ENCODE measurements at regions not wholly inside any gene's neighbourhood (a gene's known extent, or its start where the extent isn't known, plus 50 kb on each side); places are given as distances from the start of the nearest gene placed in this dataset.

DNA sequence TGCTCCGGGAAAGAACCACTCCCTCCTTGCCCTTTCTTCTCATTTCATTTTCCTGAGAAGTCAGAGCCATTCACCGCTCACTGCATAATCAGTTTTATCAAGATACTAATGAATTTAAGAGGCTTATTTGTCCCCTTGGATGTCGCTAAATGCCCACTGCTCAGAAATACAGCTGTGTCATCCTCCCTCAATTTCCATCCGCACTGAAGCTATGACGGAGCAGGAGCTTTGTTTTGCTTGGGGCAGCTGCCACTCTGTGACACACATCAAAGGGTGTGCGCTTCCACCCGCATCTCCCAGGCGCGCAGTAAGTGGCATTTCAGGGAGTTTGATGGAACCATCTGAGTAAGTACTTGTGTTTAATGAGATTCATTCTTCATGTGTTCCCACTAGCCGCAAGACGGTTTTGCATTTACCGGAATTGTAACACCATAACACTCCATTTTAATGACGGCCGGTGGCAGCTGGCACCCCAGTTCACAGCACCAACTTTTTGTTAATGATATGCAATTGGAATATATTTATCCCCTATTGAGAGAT is 103.8 kb upstream of the PARD3 start:
- 60 to 75% methylated on average over 14 of the region's 14 CpGs for WGBS, 2 donors
- TF ChIP-seq POLR2A (IDR thresholded peaks at IDR 0.05), result no peak
- TF ChIP-seq, protein P1, sequence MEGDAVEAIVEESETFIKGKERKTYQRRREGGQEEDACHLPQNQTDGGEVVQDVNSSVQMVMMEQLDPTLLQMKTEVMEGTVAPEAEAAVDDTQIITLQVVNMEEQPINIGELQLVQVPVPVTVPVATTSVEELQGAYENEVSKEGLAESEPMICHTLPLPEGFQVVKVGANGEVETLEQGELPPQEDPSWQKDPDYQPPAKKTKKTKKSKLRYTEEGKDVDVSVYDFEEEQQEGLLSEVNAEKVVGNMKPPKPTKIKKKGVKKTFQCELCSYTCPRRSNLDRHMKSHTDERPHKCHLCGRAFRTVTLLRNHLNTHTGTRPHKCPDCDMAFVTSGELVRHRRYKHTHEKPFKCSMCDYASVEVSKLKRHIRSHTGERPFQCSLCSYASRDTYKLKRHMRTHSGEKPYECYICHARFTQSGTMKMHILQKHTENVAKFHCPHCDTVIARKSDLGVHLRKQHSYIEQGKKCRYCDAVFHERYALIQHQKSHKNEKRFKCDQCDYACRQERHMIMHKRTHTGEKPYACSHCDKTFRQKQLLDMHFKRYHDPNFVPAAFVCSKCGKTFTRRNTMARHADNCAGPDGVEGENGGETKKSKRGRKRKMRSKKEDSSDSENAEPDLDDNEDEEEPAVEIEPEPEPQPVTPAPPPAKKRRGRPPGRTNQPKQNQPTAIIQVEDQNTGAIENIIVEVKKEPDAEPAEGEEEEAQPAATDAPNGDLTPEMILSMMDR (IDR thresholded peaks at IDR 0.05), result no peak
- intact Hi-C loops (cut with DNase I), result no loop called here
- Histone ChIP-seq H3K27me3 (no peaks in the 10 kb centered on the region), H3K27ac (no peak overlapping the region), H3K4me1 (peaks cover 0 to 4% of the 10 kb centered on the region in 2 donors), H3K4me3 (replicated peaks in 1 of 3) (no peak overlapping the region), H3K36me3 (no peaks in the 10 kb centered on the region), H3K9me3 (no peaks in the 10 kb centered on the region)
- no peak for DNase-seq

DNA sequence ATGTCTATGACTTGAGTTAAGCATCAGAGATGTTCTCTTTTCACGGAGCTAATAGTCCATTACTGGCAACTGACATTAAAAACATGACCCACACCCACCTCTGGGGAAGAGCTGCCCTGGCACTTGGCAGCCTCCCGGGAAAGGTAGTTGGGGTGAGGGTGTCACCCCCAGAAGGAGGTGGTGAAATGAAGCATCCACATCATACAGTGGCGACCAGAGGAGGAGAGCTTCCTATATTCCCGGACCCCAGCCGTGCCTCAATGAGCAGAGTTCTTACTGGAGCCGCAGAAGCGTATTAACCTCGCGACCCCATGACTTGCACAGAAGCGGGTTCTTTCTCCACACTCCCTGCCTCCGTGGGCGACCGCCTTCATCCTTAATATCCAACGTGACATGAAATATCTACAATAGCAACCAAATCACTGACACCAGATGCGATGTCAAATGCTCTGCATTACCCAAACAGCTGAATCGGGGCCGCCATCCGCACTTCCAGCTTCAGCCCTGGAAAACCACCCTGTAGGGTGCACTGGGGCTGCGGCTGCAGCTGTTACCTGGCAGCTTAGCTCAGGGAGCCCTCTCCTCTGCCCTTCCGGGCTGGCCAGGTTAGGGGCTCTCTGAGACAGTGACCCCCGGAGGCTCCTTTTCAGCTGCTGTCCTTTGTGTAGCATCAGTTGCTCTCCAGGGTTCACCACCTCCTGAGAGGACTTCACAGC is 103.1 kb upstream of the PARD3 start:
- no peak for TF ChIP-seq POLR2A (IDR thresholded peaks at IDR 0.05)
- TF ChIP-seq, protein P1 (IDR thresholded peaks at IDR 0.05), result no peak
- no peaks in the 10 kb centered on the region for H3K36me3 ChIP-seq
- H3K4me3 ChIP-seq (replicated peaks in 1 of 3), result no peak overlapping the region
- intact Hi-C loops (cut with DNase I), result no loop called here
- no peak overlapping the region for H3K27ac ChIP-seq
- H3K27me3 ChIP-seq, result no peaks in the 10 kb centered on the region
- no peaks in the 10 kb centered on the region for H3K9me3 ChIP-seq
- WGBS, 2 donors, result 69 to 71% methylated on average over 21 of the region's 21 CpGs
- peaks cover 0 to 4% of the 10 kb centered on the region in 2 donors for H3K4me1 ChIP-seq
- DNase-seq, result no peak

DNA sequence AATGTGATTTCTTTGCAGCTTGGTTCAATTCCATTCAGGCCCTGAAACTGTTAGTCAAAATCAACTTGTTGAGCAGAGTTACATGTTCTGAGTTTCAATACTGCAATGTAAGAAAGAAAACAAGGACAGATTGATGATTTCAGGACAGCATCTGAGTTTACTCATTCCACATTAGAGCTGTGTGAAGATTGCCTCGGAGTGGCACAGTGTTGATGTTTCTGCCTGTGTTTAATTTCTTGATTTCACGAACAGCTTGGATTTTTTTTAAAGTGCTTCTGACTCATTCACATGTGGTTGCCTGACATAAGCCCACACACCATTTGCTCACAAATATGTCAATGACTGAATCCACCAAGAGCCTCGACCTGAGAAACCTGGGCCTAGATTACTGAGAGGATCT is 101.2 kb upstream of the PARD3 start:
- Histone ChIP-seq H3K36me3 (no peaks in the 10 kb centered on the region), H3K4me1 (peaks cover 0 to 4% of the 10 kb centered on the region in 2 donors), H3K9me3 (no peaks in the 10 kb centered on the region), H3K27ac (no peak overlapping the region), H3K27me3 (no peaks in the 10 kb centered on the region), H3K4me3 (replicated peaks in 1 of 3) (no peak overlapping the region)
- no peak for TF ChIP-seq POLR2A (IDR thresholded peaks at IDR 0.05)
- TF ChIP-seq, protein P1 (IDR thresholded peaks at IDR 0.05), result no peak
- DNase-seq, result no peak
- intact Hi-C loops (cut with DNase I), result no loop called here
- 64 to 69% methylated on average over 3 of the region's 3 CpGs for WGBS, 2 donors

DNA sequence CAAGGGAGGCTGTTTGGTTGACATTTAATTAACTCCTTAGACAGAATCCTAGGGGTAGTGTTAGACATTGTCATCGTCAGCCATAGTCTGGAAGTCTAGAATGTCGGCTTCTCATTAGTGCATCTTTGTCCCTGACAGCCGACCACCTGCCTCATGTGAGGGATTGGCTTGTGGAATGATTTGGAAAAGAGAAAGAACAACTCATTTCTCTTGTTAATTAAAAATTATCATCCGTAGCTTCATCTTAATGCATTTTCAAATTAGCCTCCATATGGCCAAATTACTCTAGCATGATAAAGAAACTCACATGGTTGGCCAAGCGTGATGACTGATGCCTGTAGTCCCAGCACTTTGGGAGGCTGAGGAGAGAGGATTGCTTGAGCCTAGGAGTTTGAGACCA is 97.7 kb upstream of the PARD3 start:
- intact Hi-C loops (cut with DNase I), result no loop called here
- Histone ChIP-seq H3K27me3 (no peaks in the 10 kb centered on the region), H3K4me1 (peaks cover 0 to 4% of the 10 kb centered on the region in 2 donors), H3K36me3 (no peaks in the 10 kb centered on the region), H3K4me3 (replicated peaks in 1 of 3) (no peak overlapping the region), H3K27ac (no peak overlapping the region), H3K9me3 (no peaks in the 10 kb centered on the region)
- TF ChIP-seq, protein P1 (IDR thresholded peaks at IDR 0.05), result no peak
- TF ChIP-seq POLR2A (IDR thresholded peaks at IDR 0.05), result no peak
- DNase-seq, result no peak
- 95 to 96% methylated on average over 5 of the region's 5 CpGs for WGBS, 2 donors

GRCh38 chr10:34911661-34912205 is 96.6 kb upstream of the PARD3 start:
- H3K27ac ChIP-seq, result no peak overlapping the region
- H3K9me3 ChIP-seq, result no peaks in the 10 kb centered on the region
- no peak for DNase-seq
- no peaks in the 10 kb centered on the region for H3K27me3 ChIP-seq
- no peaks in the 10 kb centered on the region for H3K36me3 ChIP-seq
- no peak overlapping the region for H3K4me3 ChIP-seq (replicated peaks in 1 of 3)
- H3K4me1 ChIP-seq, result peaks cover 0 to 3% of the 10 kb centered on the region in 2 donors
- WGBS, 2 donors, result 91 to 93% methylated on average over 6 of the region's 6 CpGs
- TF ChIP-seq POLR2A (IDR thresholded peaks at IDR 0.05), result no peak
- TF ChIP-seq, protein P1 (IDR thresholded peaks at IDR 0.05), result no peak
- intact Hi-C loops (cut with DNase I), result no loop called here

Data from thyroid gland (tissue), 4 donors.